ENCODE measurements at regions not wholly inside any gene's neighbourhood (a gene's known extent, or its start where the extent isn't known, plus 50 kb on each side); places are given as distances from the start of the nearest gene placed in this dataset.
"Not testable (repeated sequence)": the region's sequence is repeated elsewhere in the genome, so short reads cannot be mapped to it uniquely, and the experiment has no call there.

DNA sequence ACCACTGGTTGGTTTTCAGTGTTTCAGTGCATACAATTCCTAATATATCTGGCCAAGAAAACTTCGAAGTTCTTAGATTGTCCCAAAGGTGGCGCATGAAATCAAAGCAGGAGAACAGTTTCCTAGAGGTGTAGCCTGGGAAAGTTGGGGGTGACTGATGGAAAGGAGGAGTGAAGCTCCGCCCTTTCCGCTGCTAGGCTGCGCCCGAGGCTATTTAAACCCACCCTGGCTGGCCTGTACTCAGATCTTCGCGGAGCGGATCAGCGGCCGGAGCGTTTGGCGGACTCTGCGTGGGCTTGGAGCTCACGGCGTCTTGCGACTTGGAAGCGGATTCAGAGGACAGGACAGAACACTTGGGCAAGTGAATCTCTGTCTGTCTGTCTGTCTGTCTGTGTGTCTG is 328.7 kb downstream of the CWH43 start:
- TF ChIP-seq CTCF (IDR thresholded peaks at IDR 0.05), result peak; percentile 21; the same call in 1 of the 2 replicates

DNA sequence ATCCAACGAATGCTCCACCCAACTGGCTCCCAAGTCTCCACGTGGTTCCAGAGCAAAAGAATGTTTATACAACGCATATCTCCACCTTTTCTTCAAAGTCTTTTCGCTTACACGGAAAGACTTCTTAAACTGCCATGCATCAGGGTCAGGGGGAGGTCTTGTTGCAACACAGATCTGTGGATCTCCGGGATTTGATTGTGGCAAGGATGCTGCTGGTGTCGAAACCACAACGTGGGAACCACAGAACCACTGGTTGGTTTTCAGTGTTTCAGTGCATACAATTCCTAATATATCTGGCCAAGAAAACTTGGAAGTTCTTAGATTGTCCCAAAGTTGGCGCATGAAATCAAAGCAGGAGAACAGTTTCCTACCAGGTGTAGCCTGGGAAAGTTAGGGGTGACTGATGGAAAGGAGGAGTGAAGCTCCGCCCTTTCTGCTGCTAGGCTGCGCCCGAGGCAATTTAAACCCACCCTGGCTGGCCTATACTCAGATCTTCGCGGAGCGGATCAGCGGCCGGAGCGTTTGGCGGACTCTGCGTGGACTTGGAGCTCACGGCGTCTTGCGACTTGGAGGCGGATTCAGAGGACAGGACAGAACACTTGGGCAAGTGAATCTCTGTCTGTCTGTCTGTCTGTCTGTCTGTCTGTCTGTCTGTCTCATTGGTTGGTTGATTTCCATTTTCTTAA is 334.8 kb downstream of the CWH43 start:
- H3K27ac ChIP-seq, result not testable (repeated sequence)

More for the DNA sequence above, 328.7 kb downstream of the CWH43 start:
- H3K27ac ChIP-seq, result not testable (repeated sequence)

DNA sequence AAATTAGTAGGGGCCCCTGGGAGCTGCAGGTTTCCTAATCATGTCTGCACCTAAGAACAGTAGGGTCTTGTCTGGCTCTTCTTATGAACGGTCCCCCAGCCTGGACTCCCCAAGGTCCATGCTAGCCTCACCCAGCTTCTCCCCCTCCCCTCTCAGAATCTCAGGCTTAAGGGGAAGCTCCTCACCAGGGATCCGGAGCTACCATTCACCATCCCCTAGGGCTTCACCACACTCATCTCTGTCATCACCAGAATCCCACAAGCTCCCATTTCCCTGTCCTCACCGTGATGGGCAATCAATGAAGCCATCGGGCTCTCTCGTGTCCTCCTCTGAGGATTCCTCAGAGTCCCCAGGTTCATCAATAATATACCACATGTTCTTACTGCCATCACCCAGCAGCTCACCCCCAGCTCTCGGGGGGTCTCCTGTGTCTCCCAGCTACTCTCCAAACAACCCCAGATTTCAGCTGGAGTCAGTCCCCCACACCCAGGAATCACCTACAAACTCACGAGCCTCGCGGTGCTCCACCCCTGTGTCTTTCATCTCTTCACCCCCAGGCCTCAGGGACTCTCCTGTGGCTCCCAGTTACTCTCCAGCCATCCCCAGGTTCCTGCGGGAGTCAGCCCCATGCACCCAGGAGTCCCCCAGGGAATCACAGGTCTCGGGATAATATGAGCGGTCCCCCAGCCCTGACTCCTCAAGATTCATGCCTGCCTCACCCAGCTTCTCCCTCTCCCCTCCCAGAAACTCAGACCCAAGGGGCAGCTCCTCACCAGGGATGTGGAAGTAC is 335.6 kb downstream of the CWH43 start:
- H3K27ac ChIP-seq, result not testable (repeated sequence)

- not testable (repeated sequence) for H3K27ac ChIP-seq
These were observed 336.8 kb downstream of the CWH43 start for GRCh38 chr4:49322610-49323572.

DNA sequence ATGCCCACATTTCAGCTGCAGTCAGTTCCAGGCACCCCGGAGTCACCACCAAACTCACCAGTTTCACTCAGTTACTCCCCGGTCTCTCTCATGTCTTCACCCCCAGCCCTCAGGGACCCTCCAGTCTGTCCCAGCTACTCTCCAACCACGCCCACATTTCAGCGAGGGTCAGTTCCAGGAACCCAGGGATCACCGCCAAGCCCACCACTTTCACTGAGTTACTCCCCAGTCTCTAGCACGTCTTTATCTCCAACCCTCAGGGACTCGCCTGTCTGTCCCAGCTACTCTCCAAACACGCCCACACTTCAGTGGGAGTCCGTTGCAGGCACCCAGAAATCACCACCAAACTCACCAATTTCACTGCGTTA is 337.5 kb downstream of the CWH43 start:
- H3K27ac ChIP-seq, result not testable (repeated sequence)
